GM21390 (cell line): ENCODE measurements at regions not wholly inside any gene's neighbourhood (a gene's known extent, or its start where the extent isn't known, plus 50 kb on each side); places are given as distances from the start of the nearest gene placed in this dataset.
"Not testable (repeated sequence)": the region's sequence is repeated elsewhere in the genome, so short reads cannot be mapped to it uniquely, and the experiment has no call there.

ENCODE experiments used
- ATAC-seq: cut with Tn5 transposase; IDR thresholded peaks from one replicate; pipeline ENCODE4 v1.9.1; 2021; ENCODE audit not compliant: unreplicated experiment

GRCh38 chr15:96125721-96126415 is 204.6 kb upstream of the NR2F2 start:
- no peak for ATAC-seq

GRCh38 chr15:96126859-96127258 is 203.6 kb upstream of the NR2F2 start:
- ATAC-seq: no peak

DNA sequence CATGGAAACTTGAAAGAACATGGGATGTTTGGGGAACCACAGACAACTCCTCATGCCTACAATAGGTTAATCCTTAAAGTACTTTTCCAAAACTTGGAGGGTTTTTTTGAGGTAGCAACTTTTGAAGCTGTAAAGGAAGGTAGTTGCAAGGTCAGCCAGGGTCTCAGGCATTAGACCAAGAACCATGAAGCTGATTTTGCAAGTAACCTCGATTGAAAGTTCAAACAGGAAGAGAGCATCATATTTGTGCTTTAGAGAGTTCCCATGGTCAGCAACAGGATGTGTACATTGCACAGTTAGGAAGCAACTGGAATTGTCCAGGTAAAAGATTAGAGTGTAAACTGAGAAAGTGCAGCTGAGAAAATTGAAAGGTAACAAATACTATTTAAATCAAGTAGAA is 199.8 kb upstream of the NR2F2 start:
- ATAC-seq: no peak

- ATAC-seq: no peak
These were observed 198.4 kb upstream of the NR2F2 start for GRCh38 chr15:96132126-96132525.

- ATAC-seq: no peak
These were observed 195.1 kb upstream of the NR2F2 start for GRCh38 chr15:96135166-96136093.

DNA sequence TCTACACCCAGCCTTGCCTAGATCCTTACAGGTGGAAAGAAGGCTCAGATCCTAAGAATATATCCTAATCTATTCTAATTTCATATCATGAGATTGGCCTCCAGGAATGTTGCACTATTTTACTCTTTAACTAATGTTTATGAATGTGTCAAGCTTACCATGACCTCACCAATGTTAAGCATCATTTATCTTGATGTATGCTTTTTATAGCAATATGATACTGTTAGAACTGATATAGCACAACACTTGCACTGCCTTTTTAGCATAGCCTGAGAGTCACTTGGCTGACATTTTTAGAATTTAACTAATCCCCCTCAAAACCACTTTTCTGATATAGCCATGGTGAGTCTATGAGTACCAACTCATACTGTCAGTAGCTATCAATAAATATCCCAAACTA is 191.5 kb upstream of the NR2F2 start:
- ATAC-seq: no peak

DNA sequence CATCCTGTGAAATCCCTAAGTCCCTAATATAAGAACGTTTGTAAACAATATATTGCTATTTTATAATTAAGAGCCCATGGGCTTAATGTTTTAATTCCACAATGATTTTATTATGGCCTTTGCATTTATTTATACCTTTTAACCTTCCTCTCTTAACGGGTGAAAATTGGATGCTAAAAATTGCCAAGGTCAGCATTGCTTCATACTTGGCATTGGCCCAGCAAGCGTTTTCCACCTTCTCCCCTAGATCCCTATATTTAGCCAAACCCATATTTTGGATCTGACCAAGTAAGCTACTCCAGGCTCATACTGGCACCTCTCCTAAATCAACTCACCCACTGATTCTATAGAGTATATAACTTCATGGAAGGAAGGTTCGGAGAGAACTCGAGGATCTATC is 188.0 kb upstream of the NR2F2 start:
- no peak for ATAC-seq

DNA sequence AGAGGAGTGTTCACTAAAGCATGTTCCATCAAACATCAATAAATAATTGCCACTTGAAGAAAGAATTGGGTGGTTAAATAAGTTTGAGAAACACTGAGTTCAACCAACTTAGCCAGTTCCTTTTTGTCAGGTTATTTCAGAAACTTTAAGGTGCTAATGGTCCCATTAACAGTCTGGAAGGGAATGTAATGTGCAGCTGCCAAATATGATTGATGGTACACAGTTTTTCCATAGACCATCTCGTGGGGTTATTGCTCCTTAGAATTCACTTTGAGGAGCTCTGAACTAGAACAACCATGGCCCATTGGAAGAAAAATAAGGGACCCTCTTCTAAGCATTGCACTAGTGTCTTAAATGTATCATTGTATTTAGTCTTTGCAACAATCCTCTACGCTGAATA is 185.8 kb upstream of the NR2F2 start:
- ATAC-seq: no peak

- no peak for ATAC-seq
These were observed 183.8 kb upstream of the NR2F2 start for GRCh38 chr15:96146726-96147125.

DNA sequence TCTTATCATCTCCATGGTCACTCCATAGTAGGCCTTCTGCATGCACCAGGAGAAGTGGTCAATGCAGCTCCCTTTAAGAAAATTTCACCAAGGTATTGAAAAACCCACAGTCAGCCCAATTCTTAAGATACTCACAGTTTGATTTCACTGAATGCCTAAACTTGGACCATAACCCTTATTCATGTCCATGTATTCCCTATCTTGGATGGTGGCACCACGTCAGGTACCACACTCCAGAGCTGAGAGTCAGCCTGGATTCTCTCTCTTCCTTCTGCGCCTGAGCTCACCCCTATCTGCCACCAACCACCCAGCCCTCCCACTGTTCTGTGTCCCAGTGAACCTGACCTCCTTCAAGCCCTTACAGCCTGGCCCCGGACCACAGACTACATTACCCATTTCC is 183.2 kb upstream of the NR2F2 start:
- ATAC-seq: no peak

- ATAC-seq: no peak
These were observed 180.2 kb upstream of the NR2F2 start for GRCh38 chr15:96150254-96150653.

- not testable (repeated sequence) for ATAC-seq
These were observed 178.8 kb upstream of the NR2F2 start for GRCh38 chr15:96151749-96152148.

DNA sequence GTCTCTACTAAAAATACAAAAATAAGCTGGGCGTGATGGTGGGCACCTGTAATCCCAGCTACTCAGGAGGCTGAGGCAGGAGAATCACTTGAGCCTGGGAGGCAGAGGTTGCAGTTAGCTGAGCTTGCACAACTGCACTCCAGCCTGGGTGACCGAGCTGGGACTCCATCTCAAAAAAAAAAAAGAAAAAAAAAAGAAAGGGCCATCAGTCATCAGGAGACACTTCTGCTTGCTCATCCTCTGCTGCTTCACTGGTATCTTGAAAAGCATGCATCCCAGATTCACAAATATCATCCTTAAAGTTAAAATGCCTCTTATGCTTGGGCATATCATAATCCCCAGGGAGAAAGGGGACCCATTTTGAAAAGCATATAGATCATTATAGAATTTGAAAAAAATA is 176.6 kb upstream of the NR2F2 start:
- ATAC-seq: no peak

GRCh38 chr15:96158938-96159337 is 171.6 kb upstream of the NR2F2 start:
- no peak for ATAC-seq

GRCh38 chr15:96160269-96160668 is 170.2 kb upstream of the NR2F2 start:
- ATAC-seq: no peak

GRCh38 chr15:96160800-96161199 is 169.7 kb upstream of the NR2F2 start:
- ATAC-seq: no peak

- no peak for ATAC-seq
These were observed 168.2 kb upstream of the NR2F2 start for GRCh38 chr15:96162322-96162721.

DNA sequence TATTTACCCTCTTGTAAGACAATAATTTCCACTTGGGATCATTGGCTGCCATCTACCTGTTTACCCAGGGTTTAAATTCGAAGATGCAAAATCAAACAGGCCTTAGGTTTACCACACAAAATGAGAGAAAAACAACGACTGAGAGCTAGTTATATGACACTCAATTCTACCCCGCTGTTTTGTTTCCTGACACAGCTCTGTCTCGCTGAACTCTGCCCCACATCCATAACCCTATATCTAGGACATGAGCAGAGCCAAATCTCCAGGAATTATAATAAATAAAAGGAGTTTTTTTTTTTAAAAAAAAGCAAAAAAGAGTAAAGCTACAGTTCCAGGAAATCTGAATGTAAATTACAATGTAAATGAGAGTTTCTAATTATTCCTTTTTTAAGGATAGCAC is 165.4 kb upstream of the NR2F2 start:
- no peak for ATAC-seq

GRCh38 chr15:96165775-96166174 is 164.7 kb upstream of the NR2F2 start:
- no peak for ATAC-seq

GRCh38 chr15:96166223-96167200 is 164.0 kb upstream of the NR2F2 start:
- no peak for ATAC-seq

DNA sequence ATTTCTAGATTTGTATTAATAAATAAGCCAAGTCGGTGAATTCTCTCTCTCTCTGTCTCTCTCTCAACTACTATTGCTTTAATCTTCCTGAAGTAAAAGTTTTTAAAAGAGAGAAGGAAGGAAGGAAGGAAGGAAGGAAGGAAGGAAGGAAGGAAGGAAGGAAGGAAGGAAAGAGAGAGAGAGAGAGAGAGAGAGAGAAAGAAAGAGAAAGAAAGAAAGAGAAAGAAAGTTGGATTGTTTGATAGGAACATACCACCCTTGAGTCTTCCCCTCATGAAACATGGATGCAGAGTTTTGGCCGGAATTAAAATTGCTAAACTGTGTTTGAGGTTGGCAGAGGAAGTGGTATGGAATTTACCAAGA is 159.9 kb upstream of the NR2F2 start:
- ATAC-seq: not testable (repeated sequence)
